ENCODE measurements at regions not wholly inside any gene's neighbourhood (a gene's known extent, or its start where the extent isn't known, plus 50 kb on each side); places are given as distances from the start of the nearest gene placed in this dataset.

- Histone ChIP-seq H3K4me1 (ENCODE audit: low read length) (no peaks in the 10 kb centered on the region), H3K36me3 (replicated peaks; ENCODE audit: low read depth, low read length) (no peaks in the 10 kb centered on the region), H3K79me2 (ENCODE audit: low read length) (no peaks in the 10 kb centered on the region), H3K27ac (ENCODE audit: low read length) (no peak overlapping the region), H3K4me3 (ENCODE audit: low read length) (no peak overlapping the region), H3K27me3 (ENCODE audit: low read depth, low read length) (no peaks in the 10 kb centered on the region), H2AFZ (ENCODE audit: low read depth, low read length) (no peak overlapping the region), H3K9ac (ENCODE audit: low read length) (no peak overlapping the region), H4K20me1 (ENCODE audit: insufficient read depth, low read length) (no peaks in the 10 kb centered on the region), H3K4me2 (ENCODE audit: low read length) (no peak overlapping the region), H3K9me3 (ENCODE audit: insufficient read depth, low read length) (no peaks in the 10 kb centered on the region)
- TF ChIP-seq EZH2phosphoT487 (IDR thresholded peaks at IDR 0.05; ENCODE audit: low read depth): no peak
- TF ChIP-seq, protein P1, sequence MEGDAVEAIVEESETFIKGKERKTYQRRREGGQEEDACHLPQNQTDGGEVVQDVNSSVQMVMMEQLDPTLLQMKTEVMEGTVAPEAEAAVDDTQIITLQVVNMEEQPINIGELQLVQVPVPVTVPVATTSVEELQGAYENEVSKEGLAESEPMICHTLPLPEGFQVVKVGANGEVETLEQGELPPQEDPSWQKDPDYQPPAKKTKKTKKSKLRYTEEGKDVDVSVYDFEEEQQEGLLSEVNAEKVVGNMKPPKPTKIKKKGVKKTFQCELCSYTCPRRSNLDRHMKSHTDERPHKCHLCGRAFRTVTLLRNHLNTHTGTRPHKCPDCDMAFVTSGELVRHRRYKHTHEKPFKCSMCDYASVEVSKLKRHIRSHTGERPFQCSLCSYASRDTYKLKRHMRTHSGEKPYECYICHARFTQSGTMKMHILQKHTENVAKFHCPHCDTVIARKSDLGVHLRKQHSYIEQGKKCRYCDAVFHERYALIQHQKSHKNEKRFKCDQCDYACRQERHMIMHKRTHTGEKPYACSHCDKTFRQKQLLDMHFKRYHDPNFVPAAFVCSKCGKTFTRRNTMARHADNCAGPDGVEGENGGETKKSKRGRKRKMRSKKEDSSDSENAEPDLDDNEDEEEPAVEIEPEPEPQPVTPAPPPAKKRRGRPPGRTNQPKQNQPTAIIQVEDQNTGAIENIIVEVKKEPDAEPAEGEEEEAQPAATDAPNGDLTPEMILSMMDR (IDR thresholded peaks at IDR 0.05; ENCODE audit: low read depth, low read length): no peak
Observed at GRCh38 chr2:59177748-59178147, 936.6 kb upstream of the FANCL start.

DNA sequence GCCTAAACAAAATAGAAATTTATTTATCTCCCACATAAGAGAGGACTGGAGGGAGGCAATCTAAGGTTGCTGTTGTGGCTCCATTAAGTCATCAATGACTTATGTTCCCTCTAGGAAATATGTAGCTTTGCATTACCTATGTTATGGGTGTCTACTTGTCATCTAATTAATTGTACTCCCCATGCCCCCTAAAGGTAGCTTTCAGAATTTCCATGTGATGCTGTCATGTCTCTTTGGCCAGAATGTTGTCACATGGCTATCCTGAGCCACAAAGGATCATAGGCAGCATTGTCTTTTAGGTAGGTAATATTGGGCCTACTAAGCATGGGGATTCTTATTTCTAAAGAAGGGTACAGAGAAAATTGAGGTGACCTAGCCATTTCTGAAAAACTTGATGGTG lies 935.6 kb upstream of the FANCL start:
- H3K36me3 ChIP-seq (replicated peaks; ENCODE audit: low read depth, low read length): no peaks in the 10 kb centered on the region
- no peak overlapping the region for H3K9ac ChIP-seq (ENCODE audit: low read length)
- H3K79me2 ChIP-seq (ENCODE audit: low read length): no peaks in the 10 kb centered on the region
- H3K27ac ChIP-seq (ENCODE audit: low read length): no peak overlapping the region
- no peak overlapping the region for H2AFZ ChIP-seq (ENCODE audit: low read depth, low read length)
- no peaks in the 10 kb centered on the region for H3K9me3 ChIP-seq (ENCODE audit: insufficient read depth, low read length)
- no peak overlapping the region for H3K4me3 ChIP-seq (ENCODE audit: low read length)
- no peaks in the 10 kb centered on the region for H3K4me1 ChIP-seq (ENCODE audit: low read length)
- H3K27me3 ChIP-seq (ENCODE audit: low read depth, low read length): no peaks in the 10 kb centered on the region
- H4K20me1 ChIP-seq (ENCODE audit: insufficient read depth, low read length): no peaks in the 10 kb centered on the region
- no peak overlapping the region for H3K4me2 ChIP-seq (ENCODE audit: low read length)
- TF ChIP-seq, protein P1 (IDR thresholded peaks at IDR 0.05; ENCODE audit: low read depth, low read length): peak; percentile 33
- no peak for TF ChIP-seq EZH2phosphoT487 (IDR thresholded peaks at IDR 0.05; ENCODE audit: low read depth)

DNA sequence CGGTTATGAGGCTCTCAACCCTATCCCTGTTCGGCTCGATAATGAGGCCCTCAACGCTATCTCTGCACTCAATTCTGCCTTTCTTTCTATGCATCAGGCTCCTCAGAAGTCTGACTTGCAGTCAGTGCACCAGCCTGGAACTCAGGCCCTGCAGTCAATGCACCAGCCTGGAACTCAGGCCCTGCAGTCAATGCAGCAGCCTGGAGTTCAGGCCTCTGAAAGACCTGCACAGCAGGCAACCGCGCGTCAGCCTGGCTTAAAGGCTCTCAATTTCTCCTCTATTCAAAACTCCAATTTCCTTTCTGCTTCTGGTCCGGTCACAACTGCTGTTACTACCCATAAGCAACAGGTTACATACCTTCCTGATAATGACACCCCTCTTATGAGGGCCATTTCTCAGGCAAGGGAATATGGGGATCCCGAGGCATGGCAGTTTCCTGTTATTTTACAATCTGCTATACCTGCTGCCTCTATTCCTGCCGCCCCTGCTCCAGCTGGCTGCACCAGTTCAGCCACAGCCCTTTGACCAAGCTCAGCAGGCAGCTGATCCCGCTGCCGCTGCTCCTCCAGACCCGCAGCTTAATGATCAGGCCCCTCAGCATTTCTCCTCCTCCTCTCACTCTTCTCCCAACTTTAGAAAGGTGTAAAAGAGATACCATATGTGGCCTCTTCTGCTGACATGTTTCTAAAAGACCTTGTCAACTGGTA lies 933.6 kb upstream of the FANCL start:
- TF ChIP-seq, protein P1 (IDR thresholded peaks at IDR 0.05; ENCODE audit: low read depth, low read length): no peak
- no peak for TF ChIP-seq EZH2phosphoT487 (IDR thresholded peaks at IDR 0.05; ENCODE audit: low read depth)
- H3K4me2 ChIP-seq (ENCODE audit: low read length): no peak overlapping the region

GRCh38 chr2:59173325-59173724 lies 932.2 kb upstream of the FANCL start:
- Histone ChIP-seq H3K9me3 (ENCODE audit: insufficient read depth, low read length) (no peaks in the 10 kb centered on the region), H3K4me2 (ENCODE audit: low read length) (no peak overlapping the region), H3K27ac (ENCODE audit: low read length) (no peak overlapping the region), H3K79me2 (ENCODE audit: low read length) (no peaks in the 10 kb centered on the region), H3K4me3 (ENCODE audit: low read length) (no peak overlapping the region), H4K20me1 (ENCODE audit: insufficient read depth, low read length) (no peaks in the 10 kb centered on the region), H3K4me1 (ENCODE audit: low read length) (0 out of 2 replicates have a peak, but pooled peaks cover 5% of the 10 kb centered on the region), H3K9ac (ENCODE audit: low read length) (no peak overlapping the region), H3K36me3 (replicated peaks; ENCODE audit: low read depth, low read length) (no peaks in the 10 kb centered on the region), H3K27me3 (ENCODE audit: low read depth, low read length) (peaks cover 7% of the 10 kb centered on the region; the same call in 1 of the 2 replicates), H2AFZ (ENCODE audit: low read depth, low read length) (no peak overlapping the region)
- no peak for TF ChIP-seq EZH2phosphoT487 (IDR thresholded peaks at IDR 0.05; ENCODE audit: low read depth)

More for the DNA sequence above, 933.6 kb upstream of the FANCL start:
- Histone ChIP-seq H3K9ac (ENCODE audit: low read length) (no peak overlapping the region), H3K4me3 (ENCODE audit: low read length) (no peak overlapping the region), H4K20me1 (ENCODE audit: insufficient read depth, low read length) (no peaks in the 10 kb centered on the region), H3K27ac (ENCODE audit: low read length) (no peak overlapping the region), H3K9me3 (ENCODE audit: insufficient read depth, low read length) (no peaks in the 10 kb centered on the region), H3K36me3 (replicated peaks; ENCODE audit: low read depth, low read length) (no peaks in the 10 kb centered on the region), H3K79me2 (ENCODE audit: low read length) (no peaks in the 10 kb centered on the region), H2AFZ (ENCODE audit: low read depth, low read length) (no peak overlapping the region), H3K27me3 (ENCODE audit: low read depth, low read length) (peaks cover 7% of the 10 kb centered on the region; the same call in 1 of the 2 replicates), H3K4me1 (ENCODE audit: low read length) (0 out of 2 replicates have a peak, but pooled peaks cover 5% of the 10 kb centered on the region)

Measured in OCI-LY3 (cell line).